GM23248 (cell line): ENCODE measurements at regions not wholly inside any gene's neighbourhood (a gene's known extent, or its start where the extent isn't known, plus 50 kb on each side); places are given as distances from the start of the nearest gene placed in this dataset.

Experiments used
- DNase-seq: peaks from one replicate; pipeline ENCODE4 v3.0.0-alpha.2; 2015
- H2AFZ ChIP-seq: fragments of 200-600 bp; sonication (generic); 2 replicates; pipeline ENCODE4 v1.6.1; 2016; ENCODE audit warnings: antibody characterized with exemption
- H3F3A ChIP-seq: fragments of 200-600 bp; sonication (generic); 2 replicates; pipeline ENCODE4 v1.6.1; 2016; ENCODE audit warnings: mild to moderate bottlenecking, antibody characterized with exemption, mixed run types; ENCODE audit not compliant: insufficient read depth
- H3K27ac ChIP-seq: fragments of 200-600 bp; sonication (generic); 2 replicates; pipeline ENCODE4 v1.5.1; 2016; ENCODE audit warnings: mild to moderate bottlenecking
- H3K27me3 ChIP-seq: fragments of 200-600 bp; sonication (generic); replicated peaks from 2 replicates; pipeline ENCODE4 v1.6.1; 2016; ENCODE audit warnings: mild to moderate bottlenecking; ENCODE audit not compliant: insufficient read depth
- H3K36me3 ChIP-seq: fragments of 200-600 bp; sonication (generic); 2 replicates; pipeline ENCODE4 v1.6.1; 2016; ENCODE audit warnings: low read depth, mild to moderate bottlenecking
- H3K4me1 ChIP-seq: fragments of 200-600 bp; sonication (generic); 2 replicates; pipeline ENCODE4 v1.6.1; 2016; ENCODE audit warnings: mild to moderate bottlenecking; ENCODE audit not compliant: insufficient read depth
- H3K4me2 ChIP-seq: fragments of 200-600 bp; sonication (generic); one replicate; pipeline ENCODE4 v1.6.1; 2016; ENCODE audit warnings: mild to moderate bottlenecking; ENCODE audit not compliant: unreplicated experiment
- H3K4me3 ChIP-seq: fragments of 200-600 bp; sonication (generic); 2 replicates; pipeline ENCODE4 v1.5.1; 2016; ENCODE audit warnings: mild to moderate bottlenecking
- H3K79me2 ChIP-seq: fragments of 200-600 bp; sonication (generic); 2 replicates; pipeline ENCODE4 v1.6.1; 2016; ENCODE audit warnings: mild to moderate bottlenecking; ENCODE audit not compliant: insufficient read depth
- H3K9ac ChIP-seq: fragments of 200-600 bp; sonication (generic); 2 replicates; pipeline ENCODE4 v1.6.1; 2016; ENCODE audit warnings: mild to moderate bottlenecking
- H3K9me2 ChIP-seq: fragments of 200-600 bp; sonication (generic); 2 replicates; pipeline ENCODE4 v1.6.1; 2016; ENCODE audit warnings: mixed run types, mild to moderate bottlenecking, moderate library complexity; ENCODE audit not compliant: insufficient read depth
- H3K9me3 ChIP-seq: fragments of 200-600 bp; sonication (generic); one replicate; pipeline ENCODE4 v1.6.1; 2017; ENCODE audit warnings: low read depth
- H4K20me1 ChIP-seq: fragments of 200-600 bp; sonication (generic); 2 replicates; pipeline ENCODE4 v1.6.0; 2016; ENCODE audit not compliant: insufficient read depth
- EZH2 ChIP-seq: fragments of 200-600 bp; sonication (generic); IDR thresholded peaks from 2 replicates; pipeline ENCODE4 v1.6.1; 2018; ENCODE audit warnings: antibody characterized with exemption, mild to moderate bottlenecking; ENCODE audit not compliant: insufficient read depth, poor library complexity, severe bottlenecking
- EZH2phosphoT487 ChIP-seq: fragments of 200-600 bp; sonication (generic); IDR thresholded peaks from 2 replicates; pipeline ENCODE4 v1.6.1; 2018; ENCODE audit warnings: antibody characterized with exemption, moderate library complexity, mild to moderate bottlenecking, low read depth; ENCODE audit not compliant: insufficient read depth
- WGBS, 2 experiments: methylation state at CpG; one replicate each; pipeline ENCODE4 v1.1.6; 2015 to 2017; ENCODE audit warnings: low lambda C conversion rate in 2 of 2, low coverage in 1 of 2; ENCODE audit errors: missing lambda C conversion rate in 2 of 2; 5-methylcytosine and 5-hydroxymethylcytosine counted together
- in situ Hi-C: fragments of 300-500 bp; cut with MboI; formaldehyde crosslinking; loops from 2 replicates; pipeline ENCODE4 v1.15.0; 2020

- H3K4me1 ChIP-seq = no peaks in the 10 kb centered on the region
- H2AFZ ChIP-seq = no peak overlapping the region
- no peaks in the 10 kb centered on the region for H3F3A ChIP-seq
- H3K9me2 ChIP-seq = no peaks in the 10 kb centered on the region
- H3K9ac ChIP-seq = no peak overlapping the region
- 85 to 87% methylated on average over 10 of the region's 10 CpGs for WGBS, 2 experiments
- no peak for DNase-seq
- H3K27ac ChIP-seq = no peak overlapping the region
- no peak overlapping the region for H3K4me3 ChIP-seq
- H3K79me2 ChIP-seq = no peaks in the 10 kb centered on the region
- no peak overlapping the region for H3K4me2 ChIP-seq
- peaks cover 4% of the 10 kb centered on the region; the same call in 1 of the 2 replicates for H3K27me3 ChIP-seq
- in situ Hi-C loops = no loop called here
- H3K36me3 ChIP-seq = no peaks in the 10 kb centered on the region
- TF ChIP-seq EZH2 (no peak), EZH2phosphoT487 (no peak)
- H4K20me1 ChIP-seq = no peaks in the 10 kb centered on the region
- no peaks in the 10 kb centered on the region for H3K9me3 ChIP-seq
These were observed 402.0 kb downstream of the RPS24 start for GRCh38 chr10:78435484-78436221.

- no peaks in the 10 kb centered on the region for H3K9me2 ChIP-seq
- no peak for TF ChIP-seq EZH2
- no peak for TF ChIP-seq EZH2phosphoT487
- H3K9me3 ChIP-seq = no peaks in the 10 kb centered on the region
- no peaks in the 10 kb centered on the region for H3K4me1 ChIP-seq
- no peak overlapping the region for H3K4me3 ChIP-seq
- no peak overlapping the region for H3K9ac ChIP-seq
- WGBS, 2 experiments = 84 to 89% methylated on average over 6 of the region's 6 CpGs
- H3F3A ChIP-seq = no peaks in the 10 kb centered on the region
- in situ Hi-C loops = no loop called here
- H3K36me3 ChIP-seq = no peaks in the 10 kb centered on the region
- H3K27me3 ChIP-seq = no peaks in the 10 kb centered on the region
- no peak overlapping the region for H3K4me2 ChIP-seq
- no peaks in the 10 kb centered on the region for H3K79me2 ChIP-seq
- no peak overlapping the region for H2AFZ ChIP-seq
- H3K27ac ChIP-seq = no peak overlapping the region
- H4K20me1 ChIP-seq = no peaks in the 10 kb centered on the region
- DNase-seq = no peak
These were observed 402.5 kb downstream of the RPS24 start for GRCh38 chr10:78436222-78436573.

- Histone ChIP-seq H3K9ac (no peak overlapping the region), H3F3A (no peaks in the 10 kb centered on the region), H2AFZ (no peak overlapping the region), H3K79me2 (no peaks in the 10 kb centered on the region), H3K4me2 (no peak overlapping the region), H4K20me1 (no peaks in the 10 kb centered on the region), H3K4me1 (no peaks in the 10 kb centered on the region), H3K4me3 (no peak overlapping the region), H3K9me3 (no peaks in the 10 kb centered on the region), H3K27me3 (no peaks in the 10 kb centered on the region), H3K9me2 (no peaks in the 10 kb centered on the region), H3K36me3 (no peaks in the 10 kb centered on the region), H3K27ac (no peak overlapping the region)
- in situ Hi-C loops = no loop called here
- no peak for TF ChIP-seq EZH2
- TF ChIP-seq EZH2phosphoT487 = no peak
- 66 to 73% methylated on average over 8 of the region's 8 CpGs for WGBS, 2 experiments
- no peak for DNase-seq
These were observed 403.2 kb downstream of the RPS24 start for GRCh38 chr10:78436706-78437406.

GRCh38 chr10:78437407-78437768 is 403.7 kb downstream of the RPS24 start:
- Histone ChIP-seq H3K4me1 (no peaks in the 10 kb centered on the region), H4K20me1 (no peaks in the 10 kb centered on the region), H3K27ac (no peak overlapping the region), H3K4me2 (no peak overlapping the region), H3K4me3 (no peak overlapping the region), H3K9me3 (no peaks in the 10 kb centered on the region), H3K27me3 (no peaks in the 10 kb centered on the region), H3K9me2 (no peaks in the 10 kb centered on the region), H3K79me2 (no peaks in the 10 kb centered on the region), H2AFZ (no peak overlapping the region), H3K36me3 (no peaks in the 10 kb centered on the region), H3F3A (no peaks in the 10 kb centered on the region), H3K9ac (no peak overlapping the region)
- in situ Hi-C loops = no loop called here
- TF ChIP-seq EZH2phosphoT487 = no peak
- no peak for TF ChIP-seq EZH2
- WGBS, 2 experiments = 86 to 87% methylated on average over 5 of the region's 5 CpGs
- no peak for DNase-seq
